ENCODE measurements at regions not wholly inside any gene's neighbourhood (a gene's known extent, or its start where the extent isn't known, plus 50 kb on each side); places are given as distances from the start of the nearest gene placed in this dataset.

- TF ChIP-seq, protein P1, sequence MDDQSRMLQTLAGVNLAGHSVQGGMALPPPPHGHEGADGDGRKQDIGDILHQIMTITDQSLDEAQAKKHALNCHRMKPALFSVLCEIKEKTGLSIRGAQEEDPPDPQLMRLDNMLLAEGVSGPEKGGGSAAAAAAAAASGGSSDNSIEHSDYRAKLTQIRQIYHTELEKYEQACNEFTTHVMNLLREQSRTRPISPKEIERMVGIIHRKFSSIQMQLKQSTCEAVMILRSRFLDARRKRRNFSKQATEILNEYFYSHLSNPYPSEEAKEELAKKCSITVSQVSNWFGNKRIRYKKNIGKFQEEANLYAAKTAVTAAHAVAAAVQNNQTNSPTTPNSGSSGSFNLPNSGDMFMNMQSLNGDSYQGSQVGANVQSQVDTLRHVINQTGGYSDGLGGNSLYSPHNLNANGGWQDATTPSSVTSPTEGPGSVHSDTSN (IDR thresholded peaks at IDR 0.05; ENCODE audit: insufficient replicate concordance, low read depth, low read length): no peak
- TF ChIP-seq JUND (IDR thresholded peaks at IDR 0.05; ENCODE audit: low read depth, low read length): no peak
Observed at GRCh38 chr3:61372723-61373122, 121.5 kb upstream of the FHIT start (continued).

DNA sequence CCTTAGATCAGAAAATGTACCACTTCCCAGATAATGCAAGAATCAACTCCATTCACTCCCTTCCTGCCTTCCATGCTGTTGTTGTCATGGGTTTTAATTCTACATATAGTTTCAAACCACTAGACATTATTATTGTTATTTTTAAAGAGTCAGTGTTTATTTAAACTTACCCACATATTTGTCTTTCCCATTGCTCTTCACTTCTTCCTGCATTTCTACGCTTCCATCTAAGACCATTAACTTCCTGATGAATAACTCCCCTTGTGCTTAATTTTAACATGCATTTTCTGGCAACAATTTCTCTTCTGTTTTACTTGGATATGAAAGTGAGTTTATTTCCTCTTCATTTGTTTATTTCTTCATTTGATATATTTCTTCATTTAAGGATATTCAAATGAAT lies 127.1 kb upstream of the FHIT start:
- TF ChIP-seq BRCA1 (IDR thresholded peaks at IDR 0.05; ENCODE audit: low read depth, low read length) (no peak), ZNF622 (IDR thresholded peaks at IDR 0.05) (no peak), PAX8 (IDR thresholded peaks at IDR 0.05) (no peak), ZNF207 (IDR thresholded peaks at IDR 0.05; ENCODE audit: borderline replicate concordance) (no peak), SP1 (IDR thresholded peaks at IDR 0.05; ENCODE audit: low read depth, low read length) (no peak), E2F8 (IDR thresholded peaks at IDR 0.05; ENCODE audit: low read depth, partially characterized antibody) (no peak), IRF4 (IDR thresholded peaks at IDR 0.05; ENCODE audit: low read depth, low read length) (no peak), NR2F1 (conservative IDR thresholded peaks at IDR 0.05) (no peak), ZNF592 (IDR thresholded peaks at IDR 0.05) (no peak), CREM (IDR thresholded peaks at IDR 0.05; ENCODE audit: low read depth) (no peak)
- ATAC-seq (no peak), FAIRE-seq (no peak), DNase-seq (ENCODE audit: low read depth, low spot score) (no peak)
- ChIA-PET POLR2A (no interaction called here), SMC1A (ENCODE audit: uncharacterized antibody, unreplicated experiment) (interaction anchor here (0.6 to 2.3 kb wide), 2 partner anchors 34 to 152 kb away, joined by 4 to 14 read pairs; no protein-coding TSS in a partner anchor), CTCF (interaction anchor here (0.8 kb wide), 1 partner anchor 152 kb away, joined by 3 read pairs; no protein-coding TSS in a partner anchor), RAD21 (ENCODE audit: unreplicated experiment) (interaction anchor here (1.6 kb wide), 1 partner anchor 36 kb away, joined by 3 read pairs; no protein-coding TSS in a partner anchor)
- BruUV-seq (replicated peaks): no TSS peak
- intact Hi-C loops (cut with micrococcal nuclease; ENCODE audit: unreplicated experiment): loop anchor here (10.0 kb wide), 2 partner anchors 794 to 1804 kb away; no protein-coding TSS in a partner anchor
- peaks cover 0 to 1% of the 10 kb centered on the region in 2 experiments; a peak in 2 of 4 replicates for H3K27me3 ChIP-seq (replicated peaks in 1 of 2; ENCODE audit: control insufficient read depth in 2 of 2, insufficient read depth in 2 of 2, low read length in 1 of 2)
- no peak overlapping the region for H3K9ac ChIP-seq (ENCODE audit: control insufficient read depth, insufficient read depth, low read length)
- H3K4me1 ChIP-seq (ENCODE audit: control insufficient read depth, insufficient read depth, low read length): no peaks in the 10 kb centered on the region
- no peaks in the 10 kb centered on the region for H3K79me2 ChIP-seq (ENCODE audit: control insufficient read depth, insufficient read depth, low read length)
- no peak overlapping the region for H3K4me2 ChIP-seq (ENCODE audit: control insufficient read depth, insufficient read depth)
- no peak overlapping the region for H2AFZ ChIP-seq (ENCODE audit: control insufficient read depth, low read depth, low read length)
- no peaks in the 10 kb centered on the region for H4K20me1 ChIP-seq (ENCODE audit: control insufficient read depth, insufficient read depth)
- WGBS (ENCODE audit: insufficient coverage, insufficient replicate concordance, low lambda C conversion rate, missing lambda C conversion rate): 46% methylated on average over 1 of the region's 1 CpG
- no peak overlapping the region for H3K27ac ChIP-seq (ENCODE audit: control insufficient read depth, insufficient read depth)
- H3K4me3 ChIP-seq: no peak overlapping the region
- no peaks in the 10 kb centered on the region for H3K9me3 ChIP-seq (replicated peaks; ENCODE audit: control insufficient read depth, insufficient read depth, low read length)
- in situ Hi-C loops (cut with MboI): loop anchor here (10.0 kb wide), 2 partner anchors 624 to 1804 kb away; no protein-coding TSS in a partner anchor
- H3K36me3 ChIP-seq (ENCODE audit: control insufficient read depth in 2 of 2, insufficient read depth in 2 of 2, low read length in 1 of 2): no peaks in the 10 kb centered on the region
